HEK293 (cell line): ENCODE measurements at regions not wholly inside any gene's neighbourhood (a gene's known extent, or its start where the extent isn't known, plus 50 kb on each side); places are given as distances from the start of the nearest gene placed in this dataset.

ENCODE experiments used
- BCL11A ChIP-seq: fragments of 450-650 bp; formaldehyde crosslinking; IDR thresholded peaks from 2 replicates; pipeline ENCODE4 v1.5.1; 2016; ENCODE audit warnings: low read depth, missing biosample characterization, missing genetic modification characterization
- CTCF ChIP-seq: fragments of 450-650 bp; formaldehyde crosslinking; IDR thresholded peaks from 2 replicates; pipeline ENCODE4 v1.5.1; 2016; ENCODE audit warnings: missing biosample characterization, missing genetic modification characterization
- GFI1B ChIP-seq: fragments of 450-650 bp; formaldehyde crosslinking; IDR thresholded peaks from 2 replicates; pipeline ENCODE4 v1.5.1; 2016; ENCODE audit warnings: missing biosample characterization, missing genetic modification characterization
- GLIS1 ChIP-seq: fragments of 450-650 bp; formaldehyde crosslinking; IDR thresholded peaks from 2 replicates; pipeline ENCODE4 v1.5.1; 2016; ENCODE audit warnings: missing biosample characterization, missing genetic modification characterization
- PRDM2 ChIP-seq: fragments of 450-650 bp; formaldehyde crosslinking; IDR thresholded peaks from 2 replicates; pipeline ENCODE4 v1.5.1; 2016; ENCODE audit warnings: missing biosample characterization, missing genetic modification characterization, borderline replicate concordance
- TSHZ1 ChIP-seq: fragments of 450-650 bp; formaldehyde crosslinking; IDR thresholded peaks from 2 replicates; pipeline ENCODE4 v1.5.1; 2016; ENCODE audit warnings: missing biosample characterization, missing genetic modification characterization, borderline replicate concordance
- ZNF114 ChIP-seq: fragments of 450-650 bp; formaldehyde crosslinking; IDR thresholded peaks from 2 replicates; pipeline ENCODE4 v1.5.0; 2017; ENCODE audit warnings: missing biosample characterization, missing genetic modification characterization
- ZNF302 ChIP-seq: fragments of 450-650 bp; formaldehyde crosslinking; IDR thresholded peaks from 2 replicates; pipeline ENCODE4 v1.5.1; 2016; ENCODE audit warnings: missing biosample characterization, missing genetic modification characterization, low read depth
- ZNF362 ChIP-seq: fragments of 450-650 bp; formaldehyde crosslinking; IDR thresholded peaks from 2 replicates; pipeline ENCODE4 v1.5.1; 2016; ENCODE audit warnings: missing biosample characterization, missing genetic modification characterization
- ZNF747 ChIP-seq: fragments of 450-650 bp; formaldehyde crosslinking; IDR thresholded peaks from 2 replicates; pipeline ENCODE4 v1.5.1; 2016; ENCODE audit warnings: missing biosample characterization, missing genetic modification characterization
- ZSCAN30 ChIP-seq: fragments of 450-650 bp; IDR thresholded peaks from 2 replicates; pipeline ENCODE4 v1.5.1; 2018; ENCODE audit warnings: missing biosample characterization, mild to moderate bottlenecking, missing genetic modification characterization, moderate library complexity

- TF ChIP-seq TSHZ1 (tag by site-specific recombination) (no peak), CTCF (tag by site-specific recombination) (no peak), PRDM2 (no peak), GLIS1 (tag by site-specific recombination) (no peak), ZNF302 (tag by site-specific recombination) (no peak), ZNF747 (no peak), GFI1B (tag by site-specific recombination) (no peak), ZSCAN30 (tag by site-specific recombination) (no peak), ZNF114 (no peak), ZNF362 (tag by site-specific recombination) (no peak), BCL11A (tag by site-specific recombination) (no peak)
Measured at GRCh38 chr5:89275066-89275855, 392.3 kb upstream of the MEF2C start.
